ENCODE measurements at regions not wholly inside any gene's neighbourhood (a gene's known extent, or its start where the extent isn't known, plus 50 kb on each side); places are given as distances from the start of the nearest gene placed in this dataset.

DNA sequence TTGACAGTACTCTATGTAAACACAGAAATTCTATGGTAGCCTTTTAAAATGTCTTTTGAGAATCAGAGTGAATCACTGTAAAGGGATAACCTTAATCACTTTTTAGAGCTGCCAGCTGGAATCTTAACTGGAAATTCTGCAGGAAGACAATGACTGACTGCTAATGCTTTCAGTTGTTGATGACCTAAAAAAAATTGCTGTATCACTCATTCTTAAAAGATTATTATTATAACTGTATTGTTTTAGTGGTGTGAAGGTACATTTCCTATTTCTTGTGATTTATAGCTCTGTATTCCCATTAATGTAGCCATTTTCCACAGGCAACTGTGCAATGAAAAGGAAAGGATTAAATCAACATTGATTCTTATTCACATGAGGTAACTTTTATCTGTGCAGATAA is 260.5 kb downstream of the CALCRL start:
- Mint-ChIP-seq H3K4me3 (no peak overlapping the region), H3K9me3 (peaks cover 6 to 7% of the 10 kb centered on the region in 2 experiments; a peak in 2 of 5 replicates), H3K4me1 (peaks cover 5 to 7% of the 10 kb centered on the region in 2 experiments), H3K27ac (no peak overlapping the region), H3K27me3 (ENCODE audit: low read depth) (no peaks in the 10 kb centered on the region), H3K36me3 (ENCODE audit: insufficient read depth in 1 of 3, low read depth in 3 of 3) (peaks cover 2 to 7% (median 3%) of the 10 kb centered on the region in 3 experiments; a peak in 3 of 7 replicates)
- Histone ChIP-seq H2BK5ac (ENCODE audit: insufficient read length, low read length) (no peak overlapping the region), H4K8ac (replicated peaks; ENCODE audit: insufficient read length, low read depth, low read length) (no peak overlapping the region), H2AK5ac (ENCODE audit: insufficient read length, low read length) (no peak overlapping the region), H2BK120ac (ENCODE audit: low read depth, low read length, poor library complexity, severe bottlenecking) (no peak overlapping the region), H3K56ac (ENCODE audit: insufficient read length, low read depth, low read length) (no peak overlapping the region), H3K9ac (ENCODE audit: extremely low read depth, insufficient read length, low read length) (no peak overlapping the region), H4K5ac (ENCODE audit: insufficient read length, low read depth, low read length) (no peak overlapping the region), H3K4me2 (ENCODE audit: insufficient read depth, insufficient read length, low read length) (no peak overlapping the region), H2BK15ac (ENCODE audit: low read depth, low read length) (no peak overlapping the region), H2BK20ac (ENCODE audit: low read depth, low read length, poor library complexity, severe bottlenecking) (no peak overlapping the region), H4K91ac (ENCODE audit: insufficient read length, low read depth, low read length) (no peak overlapping the region), H3K9me3 (ENCODE audit: control insufficient read depth, low read depth, low read length) (no peaks in the 10 kb centered on the region), H2AFZ (ENCODE audit: low read length) (no peak overlapping the region), H3K27me3 (ENCODE audit: insufficient read depth, low read length) (no peaks in the 10 kb centered on the region), H3K4me1 (ENCODE audit: insufficient read depth, low read length) (no peaks in the 10 kb centered on the region), H3K14ac (ENCODE audit: insufficient read depth, low read length) (no peak overlapping the region), H3K79me2 (ENCODE audit: insufficient read depth, low read length) (no peaks in the 10 kb centered on the region), H2BK12ac (ENCODE audit: insufficient read length, low read depth, low read length) (no peak overlapping the region), H3K79me1 (ENCODE audit: insufficient read depth, low read depth, low read length, poor library complexity, severe bottlenecking) (no peaks in the 10 kb centered on the region), H3K4ac (ENCODE audit: low read depth, low read length) (no peak overlapping the region), H3K23me2 (ENCODE audit: insufficient read length, low read depth, low read length, poor library complexity, severe bottlenecking) (no peaks in the 10 kb centered on the region), H4K20me1 (ENCODE audit: control insufficient read depth, insufficient read depth, insufficient read length) (no peaks in the 10 kb centered on the region), H3K23ac (ENCODE audit: insufficient read length, low read depth, low read length) (no peak overlapping the region), H3K27ac (ENCODE audit: insufficient read length, low read depth, low read length) (no peak overlapping the region), H3T11ph (ENCODE audit: low read length) (no peak overlapping the region), H3K18ac (ENCODE audit: insufficient read length, low read depth, low read length) (no peak overlapping the region)
- TF ChIP-seq CTCF (conservative IDR thresholded peaks at IDR 0.05), result no peak
- no peak for DNase-seq
